ENCODE measurements at regions not wholly inside any gene's neighbourhood (a gene's known extent, or its start where the extent isn't known, plus 50 kb on each side); places are given as distances from the start of the nearest gene placed in this dataset.
"Not testable (repeated sequence)": the region's sequence is repeated elsewhere in the genome, so short reads cannot be mapped to it uniquely, and the experiment has no call there.

DNA sequence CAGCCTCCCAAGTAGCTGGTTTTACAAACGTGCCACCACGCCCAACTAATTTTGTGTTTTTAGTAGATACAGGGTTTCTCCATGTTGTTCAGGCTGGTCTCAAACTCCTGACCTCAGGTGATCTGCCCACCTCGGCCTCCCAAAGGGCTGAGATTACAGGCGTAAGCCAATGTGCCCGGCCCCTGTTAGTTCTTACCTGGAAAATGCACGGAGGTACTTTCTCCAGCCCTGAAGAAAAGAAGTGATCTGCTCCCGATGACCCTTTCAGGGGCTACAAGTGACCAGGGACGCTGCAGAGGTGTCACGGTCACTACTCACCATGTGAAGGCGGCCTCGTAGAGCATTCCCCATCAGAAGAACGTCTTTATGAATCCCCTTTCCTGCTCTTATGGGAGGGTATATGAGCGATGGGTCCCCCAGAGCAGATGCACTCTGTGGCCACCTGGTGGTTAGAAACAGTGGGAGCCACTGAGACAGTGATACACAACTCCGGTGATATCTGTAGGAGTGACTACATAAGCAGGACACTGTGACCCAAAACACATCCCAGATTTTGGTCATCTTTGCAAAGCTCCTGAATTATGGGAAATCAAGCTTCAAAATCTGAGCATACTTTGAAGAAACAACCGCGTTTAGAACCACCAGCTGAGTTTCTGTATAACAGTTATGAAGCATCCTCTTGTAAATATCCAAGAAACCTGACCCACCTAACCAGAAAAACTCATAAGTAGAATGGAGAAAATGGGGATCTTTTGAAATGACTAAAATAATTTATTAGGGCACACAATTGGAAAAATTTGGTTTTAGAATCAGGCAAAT lies 102.7 kb upstream of the NBPF11 start:
- H3K9me3 ChIP-seq; H3K4me1 ChIP-seq; H3K4me3 ChIP-seq; DNase-seq (ENCODE audit: extremely low spot score); H3K27ac ChIP-seq (replicated peaks in 1 of 4); intact Hi-C loops (cut with DNase I); H3K36me3 ChIP-seq: not testable (repeated sequence)
- TF ChIP-seq, protein P1, sequence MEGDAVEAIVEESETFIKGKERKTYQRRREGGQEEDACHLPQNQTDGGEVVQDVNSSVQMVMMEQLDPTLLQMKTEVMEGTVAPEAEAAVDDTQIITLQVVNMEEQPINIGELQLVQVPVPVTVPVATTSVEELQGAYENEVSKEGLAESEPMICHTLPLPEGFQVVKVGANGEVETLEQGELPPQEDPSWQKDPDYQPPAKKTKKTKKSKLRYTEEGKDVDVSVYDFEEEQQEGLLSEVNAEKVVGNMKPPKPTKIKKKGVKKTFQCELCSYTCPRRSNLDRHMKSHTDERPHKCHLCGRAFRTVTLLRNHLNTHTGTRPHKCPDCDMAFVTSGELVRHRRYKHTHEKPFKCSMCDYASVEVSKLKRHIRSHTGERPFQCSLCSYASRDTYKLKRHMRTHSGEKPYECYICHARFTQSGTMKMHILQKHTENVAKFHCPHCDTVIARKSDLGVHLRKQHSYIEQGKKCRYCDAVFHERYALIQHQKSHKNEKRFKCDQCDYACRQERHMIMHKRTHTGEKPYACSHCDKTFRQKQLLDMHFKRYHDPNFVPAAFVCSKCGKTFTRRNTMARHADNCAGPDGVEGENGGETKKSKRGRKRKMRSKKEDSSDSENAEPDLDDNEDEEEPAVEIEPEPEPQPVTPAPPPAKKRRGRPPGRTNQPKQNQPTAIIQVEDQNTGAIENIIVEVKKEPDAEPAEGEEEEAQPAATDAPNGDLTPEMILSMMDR (IDR thresholded peaks at IDR 0.05): peak; percentile 38 to 49 (median 40)
- H3K27me3 ChIP-seq: peaks cover 0 to 18% (median 0%) of the 10 kb centered on the region in 4 donors
- WGBS: 54% methylated on average over 12 of the region's 16 CpGs

- WGBS: 55% methylated on average over 2 of the region's 2 CpGs
- H3K36me3 ChIP-seq; DNase-seq (ENCODE audit: extremely low spot score); H3K4me1 ChIP-seq; intact Hi-C loops (cut with DNase I); H3K27ac ChIP-seq (replicated peaks in 1 of 4); H3K4me3 ChIP-seq; H3K9me3 ChIP-seq: not testable (repeated sequence)
- peaks cover 0 to 11% (median 0%) of the 10 kb centered on the region in 4 donors for H3K27me3 ChIP-seq
Observed at GRCh38 chr1:148253808-148254207, 101.7 kb upstream of the NBPF11 start.

GRCh38 chr1:148248798-148249197 lies 96.7 kb upstream of the NBPF11 start:
- H3K9me3 ChIP-seq; H3K4me1 ChIP-seq; H3K27ac ChIP-seq (replicated peaks in 1 of 4); intact Hi-C loops (cut with DNase I); DNase-seq (ENCODE audit: extremely low spot score); H3K4me3 ChIP-seq; H3K27me3 ChIP-seq; H3K36me3 ChIP-seq: not testable (repeated sequence)
- WGBS: 83% methylated on average over 1 of the region's 2 CpGs

- DNase-seq (ENCODE audit: extremely low spot score); H3K4me1 ChIP-seq; H3K36me3 ChIP-seq; intact Hi-C loops (cut with DNase I); H3K27ac ChIP-seq (replicated peaks in 1 of 4); H3K9me3 ChIP-seq; H3K27me3 ChIP-seq: not testable (repeated sequence)
- no CpG with 5 or more reads among the region's 46 CpGs for WGBS
- H3K4me3 ChIP-seq: peak overlapping the region in 1 of 4 donors; percentile 22
Observed at GRCh38 chr1:148246258-148246861, 94.3 kb upstream of the NBPF11 start.

- intact Hi-C loops (cut with DNase I); H3K4me1 ChIP-seq; H3K9me3 ChIP-seq; H3K36me3 ChIP-seq; H3K27me3 ChIP-seq; DNase-seq (ENCODE audit: extremely low spot score); H3K27ac ChIP-seq (replicated peaks in 1 of 4): not testable (repeated sequence)
- peak overlapping the region in 1 of 4 donors; percentile 22 for H3K4me3 ChIP-seq
- WGBS: no CpG with 5 or more reads among the region's 25 CpGs
Observed at GRCh38 chr1:148245843-148246242, 93.8 kb upstream of the NBPF11 start.

DNA sequence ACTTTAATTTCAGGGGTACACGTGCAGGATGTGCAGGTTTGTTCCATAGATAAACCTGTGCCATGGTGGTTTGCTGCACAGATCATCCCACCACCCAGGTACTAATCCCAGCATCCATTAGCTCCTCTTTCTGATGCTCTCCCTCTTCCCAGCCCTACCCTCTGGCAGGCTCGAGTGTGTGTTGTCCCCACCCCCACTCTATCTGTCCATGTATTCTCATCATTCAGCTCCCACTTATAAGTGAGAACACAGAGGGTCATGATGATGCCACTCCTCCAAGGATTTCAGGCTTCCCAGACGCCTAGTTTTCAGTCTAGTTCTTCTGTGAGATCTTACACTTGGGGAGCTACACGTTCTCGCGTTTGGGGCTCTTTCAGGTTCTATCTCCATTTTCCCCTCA lies 93.4 kb upstream of the NBPF11 start:
- H3K4me3 ChIP-seq; H3K27ac ChIP-seq (replicated peaks in 1 of 4); DNase-seq (ENCODE audit: extremely low spot score); H3K4me1 ChIP-seq; intact Hi-C loops (cut with DNase I); H3K27me3 ChIP-seq; H3K36me3 ChIP-seq; H3K9me3 ChIP-seq: not testable (repeated sequence)
- no CpG with 5 or more reads among the region's 6 CpGs for WGBS

GRCh38 chr1:148233250-148233649 lies 81.2 kb upstream of the NBPF11 start:
- intact Hi-C loops (cut with DNase I); H3K4me1 ChIP-seq; H3K27me3 ChIP-seq; H3K9me3 ChIP-seq; H3K36me3 ChIP-seq; DNase-seq (ENCODE audit: extremely low spot score); H3K27ac ChIP-seq (replicated peaks in 1 of 4); H3K4me3 ChIP-seq: not testable (repeated sequence)
- 88% methylated on average over 5 of the region's 8 CpGs for WGBS

- 79% methylated on average over 3 of the region's 5 CpGs for WGBS
- H3K36me3 ChIP-seq; H3K4me1 ChIP-seq; H3K9me3 ChIP-seq; H3K4me3 ChIP-seq; DNase-seq (ENCODE audit: extremely low spot score); intact Hi-C loops (cut with DNase I); H3K27me3 ChIP-seq; H3K27ac ChIP-seq (replicated peaks in 1 of 4): not testable (repeated sequence)
Observed at GRCh38 chr1:148228846-148229245, 76.8 kb upstream of the NBPF11 start.

DNA sequence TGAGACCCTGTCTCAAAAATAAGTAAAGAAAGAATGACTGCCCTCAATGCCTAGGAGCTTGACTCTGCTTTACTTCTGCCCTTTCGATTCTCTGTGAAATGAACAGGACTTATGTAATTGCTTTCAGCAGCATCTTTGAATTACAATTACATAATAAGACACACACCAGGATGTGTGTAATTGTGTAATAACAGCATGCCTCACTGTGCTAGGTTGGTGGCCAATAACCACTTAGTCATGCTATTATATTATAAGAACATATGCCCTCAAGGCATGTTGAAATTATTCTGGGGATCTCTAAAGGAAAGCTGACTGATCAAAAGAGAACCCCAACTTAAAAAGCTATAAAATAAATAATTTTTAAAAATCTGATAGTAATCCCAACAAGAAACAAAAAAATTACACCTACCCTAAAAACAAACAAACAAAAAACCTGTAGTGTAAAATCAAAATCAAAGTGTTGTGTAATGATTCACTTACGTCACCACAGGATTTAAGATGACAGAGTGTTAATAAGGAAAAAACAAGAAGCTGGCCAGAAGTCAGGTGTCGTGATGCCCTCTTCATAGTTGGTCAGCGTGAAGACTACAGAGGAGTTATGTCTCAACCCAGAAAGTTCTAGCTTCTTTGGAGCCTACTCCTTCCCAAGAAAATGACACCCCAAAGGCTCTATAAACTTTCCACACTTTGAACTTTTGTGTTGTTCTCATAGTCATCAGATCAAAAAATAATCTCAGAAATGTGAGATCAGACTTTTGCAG lies 70.5 kb upstream of the NBPF11 start:
- H3K4me3 ChIP-seq; H3K9me3 ChIP-seq; H3K27me3 ChIP-seq; DNase-seq (ENCODE audit: extremely low spot score); H3K4me1 ChIP-seq; H3K27ac ChIP-seq (replicated peaks in 1 of 4); H3K36me3 ChIP-seq; intact Hi-C loops (cut with DNase I): not testable (repeated sequence)
- WGBS: no CpG with 5 or more reads among the region's 4 CpGs

DNA sequence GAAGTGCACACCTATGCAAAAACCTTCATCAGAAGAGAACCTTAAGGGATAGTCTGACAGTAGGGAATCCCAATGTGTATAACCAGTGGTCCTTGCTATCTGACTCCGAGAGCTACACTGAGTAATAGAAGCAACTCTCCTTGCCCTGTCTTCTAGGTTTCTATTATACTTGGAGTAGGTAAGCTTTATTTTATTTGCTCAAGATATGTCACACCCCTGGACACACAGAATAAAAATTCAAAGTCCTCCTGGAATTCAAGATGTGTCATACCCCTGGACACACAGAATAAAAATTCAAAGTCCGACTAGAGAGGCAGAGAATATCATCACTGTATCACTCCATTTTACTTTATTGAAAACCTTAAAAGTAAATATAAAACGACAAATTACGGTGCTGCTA lies 69.5 kb upstream of the NBPF11 start:
- intact Hi-C loops (cut with DNase I); H3K36me3 ChIP-seq; H3K4me3 ChIP-seq; H3K27me3 ChIP-seq; H3K27ac ChIP-seq (replicated peaks in 1 of 4); H3K9me3 ChIP-seq; DNase-seq (ENCODE audit: extremely low spot score); H3K4me1 ChIP-seq: not testable (repeated sequence)
- WGBS: no CpG with 5 or more reads among the region's 4 CpGs

DNA sequence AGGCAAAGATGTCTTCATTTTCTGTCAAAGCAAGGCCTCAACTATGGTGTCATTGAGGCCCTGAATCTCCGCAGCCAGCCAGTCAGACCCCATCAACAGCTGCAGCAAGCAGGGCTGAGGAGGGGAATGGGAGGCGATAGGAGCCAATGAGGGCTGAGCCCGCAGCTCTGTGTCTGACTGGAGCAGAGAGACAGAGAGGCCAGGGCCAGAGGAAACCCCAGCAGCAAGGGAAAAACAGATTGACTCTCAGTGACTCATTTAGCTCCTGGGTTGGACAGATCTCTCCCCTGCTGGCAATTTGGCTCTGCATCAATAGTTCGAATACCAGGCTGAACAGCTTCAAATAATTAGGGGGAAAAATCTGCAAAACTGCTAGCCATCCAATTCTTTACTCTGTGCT lies 67.1 kb upstream of the NBPF11 start:
- H3K27me3 ChIP-seq; H3K9me3 ChIP-seq; H3K4me1 ChIP-seq; intact Hi-C loops (cut with DNase I); H3K4me3 ChIP-seq; DNase-seq (ENCODE audit: extremely low spot score); H3K36me3 ChIP-seq; H3K27ac ChIP-seq (replicated peaks in 1 of 4): not testable (repeated sequence)
- no CpG with 5 or more reads among the region's 4 CpGs for WGBS

Measured in esophagus muscularis mucosa (tissue), 4 donors.